PC-9 (cell line): ENCODE measurements at regions not wholly inside any gene's neighbourhood (a gene's known extent, or its start where the extent isn't known, plus 50 kb on each side); places are given as distances from the start of the nearest gene placed in this dataset.

Experiments used
- CTCF ChIP-seq: fragments of 200-600 bp; sonication (generic); conservative IDR thresholded peaks from 2 replicates; pipeline ENCODE4 v1.6.1; 2017; ENCODE audit warnings: mixed run types, antibody characterized with exemption, mild to moderate bottlenecking, moderate library complexity
- EZH2 ChIP-seq: fragments of 200-600 bp; sonication (generic); IDR thresholded peaks from 2 replicates; pipeline ENCODE4 v1.8.0; 2017; ENCODE audit warnings: antibody characterized with exemption, low read depth

- TF ChIP-seq CTCF (no peak), EZH2 (no peak)
These were observed 254.8 kb downstream of the LTN1 start for GRCh38 chr21:28737674-28738419.
